ENCODE measurements at regions not wholly inside any gene's neighbourhood (a gene's known extent, or its start where the extent isn't known, plus 50 kb on each side); places are given as distances from the start of the nearest gene placed in this dataset.
"Not testable (repeated sequence)": the region's sequence is repeated elsewhere in the genome, so short reads cannot be mapped to it uniquely, and the experiment has no call there.

DNA sequence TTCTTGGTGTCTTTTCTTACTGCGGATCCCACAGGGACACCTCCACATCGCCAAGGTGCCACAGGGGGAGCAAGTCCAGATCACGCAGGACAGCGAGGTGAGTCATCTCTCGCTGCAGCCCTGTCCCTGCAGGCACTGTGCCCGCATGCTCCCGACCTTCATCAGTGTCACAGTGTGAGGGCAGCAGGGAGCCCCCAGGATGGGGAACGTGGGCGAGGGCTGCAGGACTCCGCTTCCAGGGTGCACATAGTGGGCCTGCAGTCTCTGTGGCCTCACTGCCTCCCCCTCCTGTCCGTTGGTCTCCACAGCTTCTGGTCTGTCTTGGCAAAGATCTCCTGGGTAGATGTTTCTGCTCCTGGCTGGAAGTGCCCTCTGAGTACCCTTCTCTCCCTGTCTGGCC is 78.0 kb downstream of the NPIPB11 start:
- DNase-seq (ENCODE audit: low read depth) = not testable (repeated sequence)

GRCh38 chr16:29327631-29328408 is 78.7 kb downstream of the NPIPB11 start:
- peak; percentile 41 for DNase-seq (ENCODE audit: low read depth)

DNA sequence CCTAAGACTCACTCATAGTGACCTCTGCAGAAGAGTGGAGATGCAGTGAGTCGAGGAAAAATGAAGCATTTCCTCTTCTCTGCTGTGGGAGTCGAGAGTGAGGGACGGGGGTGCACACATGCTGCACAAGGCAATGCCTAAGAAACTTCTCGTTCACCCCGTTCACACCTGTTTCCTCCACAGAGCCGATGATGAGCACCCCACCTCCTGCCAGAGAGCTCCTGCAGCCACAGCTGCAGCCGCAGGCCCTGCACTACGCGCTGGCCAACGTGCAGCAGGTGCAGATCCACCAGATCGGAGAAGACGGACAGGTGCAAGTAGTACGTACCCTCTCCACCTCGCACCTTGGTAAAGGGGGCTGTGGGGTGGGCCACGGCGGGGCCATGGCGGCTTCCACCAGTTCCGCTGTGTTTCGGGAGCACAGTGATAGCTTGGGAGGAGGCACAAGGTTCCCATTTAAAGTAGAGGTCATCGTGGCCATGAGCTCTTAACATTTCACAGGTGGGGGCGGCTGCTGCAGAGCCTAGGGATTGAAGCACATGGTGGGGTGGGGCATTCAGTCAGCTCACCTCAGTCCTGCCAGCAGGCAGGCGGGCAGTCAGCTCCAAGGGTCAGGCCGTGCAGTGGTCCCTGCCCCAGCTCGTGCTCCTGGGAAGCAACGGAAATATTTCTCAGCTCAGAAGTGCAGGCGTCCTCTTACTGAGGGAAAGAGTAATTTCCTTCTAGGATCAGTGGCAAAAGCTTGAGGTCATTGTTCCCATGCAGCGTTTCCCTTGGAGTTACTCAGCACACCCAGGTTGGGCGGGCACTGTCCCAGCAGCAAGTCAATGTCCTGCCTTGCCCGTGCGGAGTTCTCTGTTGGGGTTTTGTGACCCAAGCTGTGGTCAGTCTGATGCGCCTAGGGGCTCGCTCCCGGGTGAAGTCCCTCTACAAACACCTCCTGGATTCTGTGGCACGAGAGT is 80.1 kb downstream of the NPIPB11 start:
- DNase-seq (ENCODE audit: low read depth) = not testable (repeated sequence)

- DNase-seq (ENCODE audit: low read depth) = not testable (repeated sequence)
Observed at GRCh38 chr16:29323725-29324124, 82.8 kb downstream of the NPIPB11 start.

- no peak for DNase-seq (ENCODE audit: low read depth)
Observed at GRCh38 chr16:29321585-29321984, 84.9 kb downstream of the NPIPB11 start.

DNA sequence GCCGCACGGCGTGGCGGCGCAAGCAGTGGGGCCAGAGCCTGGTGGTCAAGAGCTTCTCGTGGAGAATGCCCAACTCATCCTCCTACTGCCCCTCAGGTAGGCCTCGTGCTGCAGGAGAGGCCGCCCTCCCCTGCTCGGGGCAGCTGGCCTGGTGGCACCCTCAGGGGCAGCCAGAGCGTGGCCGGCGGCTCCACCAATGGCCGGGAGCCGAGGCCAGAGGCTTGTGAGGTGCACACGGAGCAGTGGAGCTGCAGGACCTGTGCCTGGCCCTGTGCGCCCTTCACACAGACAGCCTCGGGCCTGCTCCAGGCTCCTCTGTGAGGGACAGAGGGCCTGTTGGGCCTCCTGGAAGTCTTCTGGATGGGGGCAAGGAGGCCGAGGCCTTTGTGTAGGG is 85.5 kb downstream of the NPIPB11 start:
- DNase-seq (ENCODE audit: low read depth) = no peak

- DNase-seq (ENCODE audit: low read depth) = no peak
Observed at GRCh38 chr16:29320274-29320999, 86.1 kb downstream of the NPIPB11 start.

DNA sequence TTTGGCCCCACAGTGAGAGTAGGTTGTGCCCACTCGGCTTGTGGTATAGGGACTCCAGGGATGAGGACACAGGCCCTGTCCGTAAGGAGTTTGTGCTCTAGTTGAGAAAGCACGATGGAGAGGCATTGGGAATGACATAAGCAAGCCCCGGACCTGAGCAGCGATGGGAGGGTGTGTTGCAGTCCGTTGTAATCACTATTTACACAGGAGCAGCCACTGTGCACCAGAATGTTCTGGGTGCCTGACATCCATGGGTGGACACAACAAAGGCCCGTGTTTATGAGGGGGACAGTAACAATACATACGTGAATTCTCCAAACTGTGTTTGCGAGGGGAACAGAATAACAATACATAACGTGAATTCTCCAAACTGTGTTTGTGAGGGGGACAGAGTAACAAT is 86.8 kb downstream of the NPIPB11 start:
- DNase-seq (ENCODE audit: low read depth) = no peak

DNA sequence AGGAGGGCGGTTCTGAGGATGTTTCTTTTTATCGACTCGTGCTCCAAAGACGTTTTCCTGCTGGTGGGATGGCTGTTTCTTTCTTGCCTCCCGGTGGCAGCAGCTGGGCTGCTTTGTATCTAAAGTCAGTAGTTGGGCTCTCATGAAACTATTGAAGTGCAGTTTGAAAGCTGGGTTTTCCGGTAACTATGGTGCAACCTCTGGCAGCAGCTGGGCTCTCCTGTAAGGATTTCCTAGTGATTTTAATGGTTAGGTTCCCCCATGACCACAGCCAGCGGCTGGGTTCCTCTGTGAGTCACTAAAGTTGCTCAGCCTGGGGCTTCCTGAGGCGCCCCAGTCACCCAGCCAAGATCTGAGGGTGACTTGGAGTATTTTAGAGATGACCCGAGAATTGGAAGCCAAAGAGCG is 87.9 kb downstream of the NPIPB11 start:
- DNase-seq (ENCODE audit: low read depth) = peak; percentile 66

DNA sequence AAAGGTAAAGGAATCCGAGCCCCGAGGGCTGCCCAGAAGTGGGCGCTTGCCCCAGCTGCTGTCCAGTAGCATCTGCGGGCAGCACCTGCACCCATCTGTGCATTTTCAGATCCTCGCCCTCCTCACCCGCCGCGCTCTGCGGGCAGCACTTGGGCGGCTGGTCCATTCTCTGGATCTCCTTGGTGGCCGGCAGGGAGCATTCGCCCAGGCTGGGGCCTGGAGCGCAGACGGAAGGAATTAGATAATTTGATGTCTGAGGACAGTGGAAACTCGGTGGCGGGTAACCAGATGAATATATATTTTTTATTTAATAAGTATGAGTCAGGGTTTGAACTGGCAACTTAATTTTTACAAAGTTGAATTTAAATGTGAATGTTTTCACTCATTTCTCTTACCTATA is 88.5 kb downstream of the NPIPB11 start:
- no peak for DNase-seq (ENCODE audit: low read depth)

- DNase-seq (ENCODE audit: low read depth) = no peak
Observed at GRCh38 chr16:29317269-29317668, 89.2 kb downstream of the NPIPB11 start.

DNA sequence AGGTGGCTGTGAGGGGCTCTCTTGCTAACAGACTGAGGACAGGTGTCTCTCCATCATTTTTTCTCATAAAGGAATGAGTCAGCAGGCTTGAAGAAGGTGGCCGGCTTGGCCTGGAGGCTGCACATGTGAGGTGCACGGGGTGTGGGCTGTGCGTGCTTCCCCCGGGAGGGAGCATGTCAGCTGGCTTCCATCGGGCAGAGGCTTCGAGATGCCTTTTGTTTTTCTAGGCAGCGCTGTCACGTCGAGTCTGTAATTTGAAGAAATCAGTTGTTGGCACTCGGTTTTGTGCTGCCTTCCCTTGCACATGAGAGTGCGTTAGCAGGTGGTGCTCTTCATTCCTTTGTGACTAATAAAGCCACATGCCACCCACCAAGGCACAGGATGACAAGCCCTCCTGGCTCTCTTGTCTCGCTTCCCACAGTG is 89.7 kb downstream of the NPIPB11 start:
- no peak for DNase-seq (ENCODE audit: low read depth)

GRCh38 chr16:29315916-29316517 is 90.5 kb downstream of the NPIPB11 start:
- no peak for DNase-seq (ENCODE audit: low read depth)

GRCh38 chr16:29315046-29315445 is 91.5 kb downstream of the NPIPB11 start:
- DNase-seq (ENCODE audit: low read depth) = peak; percentile 37

DNA sequence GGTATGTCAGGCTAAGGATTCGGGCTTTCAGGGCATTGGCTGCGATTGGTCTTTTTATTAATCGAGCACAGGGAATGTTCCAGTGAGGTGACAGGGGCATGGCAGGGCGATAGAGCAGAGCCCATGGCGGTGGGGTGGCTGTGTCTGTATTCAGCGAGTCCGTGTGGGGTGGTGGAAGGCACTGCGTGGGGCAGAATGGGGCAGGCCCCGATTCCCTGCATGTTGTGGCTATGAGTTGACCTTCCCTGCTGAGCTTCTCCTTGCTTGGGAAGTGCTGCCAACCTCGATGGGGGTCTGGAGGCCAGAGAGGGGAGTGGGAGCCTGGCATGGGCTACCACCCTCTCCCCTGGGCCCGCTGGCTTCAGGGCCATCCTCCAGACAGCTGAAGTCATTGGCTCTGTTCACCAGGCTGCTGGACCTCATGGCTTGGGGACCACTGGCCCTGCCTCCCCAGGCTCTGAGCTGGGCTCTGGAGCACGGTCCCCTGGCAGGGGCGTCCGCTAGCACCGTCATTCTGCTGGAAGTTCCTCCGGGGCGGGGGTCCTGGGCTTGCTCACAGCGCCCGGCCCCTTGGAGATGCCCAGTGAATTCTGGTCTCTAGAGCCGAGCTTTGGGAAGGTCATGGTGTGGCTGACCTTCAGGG is 92.1 kb downstream of the NPIPB11 start:
- DNase-seq (ENCODE audit: low read depth) = no peak

GRCh38 chr16:29313559-29314048 is 92.9 kb downstream of the NPIPB11 start:
- DNase-seq (ENCODE audit: low read depth) = no peak

DNA sequence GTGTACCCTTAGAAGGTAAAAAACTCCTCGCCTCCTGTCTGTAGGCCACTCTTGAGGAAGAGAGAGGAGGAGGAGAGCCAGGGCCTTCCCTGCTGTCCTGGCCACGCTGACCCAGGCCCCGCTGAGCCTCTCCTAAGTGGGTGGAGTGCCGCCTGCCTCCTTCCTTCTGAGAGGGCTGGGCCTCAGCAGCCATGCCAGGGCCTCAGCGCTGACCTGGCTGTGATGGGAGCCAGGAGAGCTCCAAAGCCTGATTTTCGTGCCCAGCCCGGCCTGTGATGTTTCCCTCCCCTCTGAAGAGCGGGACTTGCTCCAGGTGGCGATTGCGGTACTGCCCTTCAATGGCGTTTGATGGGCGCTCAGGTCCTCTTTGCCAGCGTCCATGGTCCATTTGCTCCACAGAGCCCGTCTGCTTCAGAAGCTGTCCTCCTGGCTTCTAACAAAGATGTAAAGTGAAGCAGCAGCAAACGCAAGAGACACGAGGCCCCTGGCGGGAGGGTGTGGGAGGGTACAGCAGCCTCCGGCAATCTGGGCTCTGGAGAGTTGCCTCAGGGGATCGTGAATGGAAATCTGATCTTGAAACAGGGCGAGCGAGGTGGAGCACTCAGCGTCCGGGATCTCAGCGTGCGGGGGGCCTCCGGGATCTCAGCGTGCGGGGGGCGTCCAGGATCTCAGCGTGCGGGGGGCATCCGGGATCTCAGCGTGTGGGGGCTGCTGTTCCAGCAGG is 93.5 kb downstream of the NPIPB11 start:
- peak; percentile 36 for DNase-seq (ENCODE audit: low read depth)

GRCh38 chr16:29312345-29312675 is 94.2 kb downstream of the NPIPB11 start:
- not testable (repeated sequence) for DNase-seq (ENCODE audit: low read depth)

- no peak for DNase-seq (ENCODE audit: low read depth)
Observed at GRCh38 chr16:29311461-29312344, 94.8 kb downstream of the NPIPB11 start.

Measured in amniotic epithelial cell (primary cell).